Smooth muscle cell (in vitro differentiated cells): ENCODE measurements at regions not wholly inside any gene's neighbourhood (a gene's known extent, or its start where the extent isn't known, plus 50 kb on each side); places are given as distances from the start of the nearest gene placed in this dataset.

Experiments used
- DNase-seq: peaks from one replicate; lab custom pipeline; 2025; ENCODE audit not compliant: unreplicated experiment; lab: John Stamatoyannopoulos, UW
- H2AFZ ChIP-seq: fragments of 200-600 bp; sonication (generic); 2 replicates; pipeline ENCODE4 v1.6.0; 2016; ENCODE audit warnings: antibody characterized with exemption, low read depth, mild to moderate bottlenecking
- H3F3A ChIP-seq: fragments of 200-600 bp; sonication (generic); 2 replicates; pipeline ENCODE4 v1.6.0; 2017; ENCODE audit warnings: antibody characterized with exemption, low read depth
- H3K27ac ChIP-seq: fragments of 200-600 bp; sonication (generic); 2 replicates; pipeline ENCODE4 v1.5.1; 2016; ENCODE audit warnings: low read depth, mild to moderate bottlenecking
- H3K27me3 ChIP-seq: fragments of 200-600 bp; sonication (generic); 2 replicates; pipeline ENCODE4 v1.6.1; 2016; ENCODE audit warnings: low read depth, mild to moderate bottlenecking
- H3K36me3 ChIP-seq: fragments of 200-600 bp; sonication (generic); 2 replicates; pipeline ENCODE4 v1.5.1; 2016; ENCODE audit warnings: low read depth
- H3K4me1 ChIP-seq: fragments of 200-600 bp; sonication (generic); 2 replicates; pipeline ENCODE4 v1.5.1; 2016; ENCODE audit warnings: low read depth
- H3K4me2 ChIP-seq: fragments of 200-600 bp; sonication (generic); 2 replicates; pipeline ENCODE4 v1.6.0; 2016; ENCODE audit warnings: mild to moderate bottlenecking
- H3K4me3 ChIP-seq: fragments of 200-600 bp; sonication (generic); 2 replicates; pipeline ENCODE4 v1.5.1; 2016; ENCODE audit warnings: mild to moderate bottlenecking
- H3K79me2 ChIP-seq: fragments of 200-600 bp; sonication (generic); 2 replicates; pipeline ENCODE4 v1.6.0; 2016; ENCODE audit warnings: low read depth, mild to moderate bottlenecking
- H3K9ac ChIP-seq: fragments of 200-600 bp; sonication (generic); 2 replicates; pipeline ENCODE4 v1.6.0; 2016; ENCODE audit warnings: low read depth
- H3K9me3 ChIP-seq: fragments of 200-600 bp; sonication (generic); replicated peaks from 2 replicates; pipeline ENCODE4 v1.5.1; 2016; ENCODE audit warnings: low read depth
- H4K20me1 ChIP-seq: fragments of 200-600 bp; sonication (generic); 2 replicates; pipeline ENCODE4 v1.6.0; 2016; ENCODE audit warnings: low read depth
- CTCF ChIP-seq: fragments of 200-600 bp; sonication (generic); IDR thresholded peaks from 2 replicates; pipeline ENCODE4 v1.5.1; 2017; ENCODE audit warnings: borderline replicate concordance, mild to moderate bottlenecking, antibody characterized with exemption; ENCODE audit not compliant: insufficient read depth, poor library complexity, severe bottlenecking
- WGBS: methylation state at CpG from one replicate; pipeline ENCODE4 v1.1.7; 2016; ENCODE audit warnings: low lambda C conversion rate; 5-methylcytosine and 5-hydroxymethylcytosine counted together

- no peak overlapping the region for H3K27ac ChIP-seq
- H3K4me3 ChIP-seq, result no peak overlapping the region
- no peaks in the 10 kb centered on the region for H3K4me1 ChIP-seq
- H3K9ac ChIP-seq, result no peak overlapping the region
- no peaks in the 10 kb centered on the region for H3F3A ChIP-seq
- no peak for DNase-seq
- no peak for TF ChIP-seq CTCF
- no peaks in the 10 kb centered on the region for H3K79me2 ChIP-seq
- H2AFZ ChIP-seq, result no peak overlapping the region
- no peaks in the 10 kb centered on the region for H3K36me3 ChIP-seq
- H3K4me2 ChIP-seq, result no peak overlapping the region
- H4K20me1 ChIP-seq, result no peaks in the 10 kb centered on the region
- 94% methylated on average over 3 of the region's 3 CpGs for WGBS
- H3K9me3 ChIP-seq, result no peaks in the 10 kb centered on the region
- no peaks in the 10 kb centered on the region for H3K27me3 ChIP-seq
Measured at GRCh38 chr3:116905334-116905733, 195.8 kb downstream of the TUSC7 start.

- 87% methylated on average over 2 of the region's 2 CpGs for whole genome bisulfite sequencing
Measured at GRCh38 chr3:116905794-116906193, 196.2 kb downstream of the TUSC7 start.

GRCh38 chr3:116912116-116912515 is 202.5 kb downstream of the TUSC7 start:
- H3K36me3 ChIP-seq, result no peaks in the 10 kb centered on the region
- H3K27me3 ChIP-seq, result no peaks in the 10 kb centered on the region
- no peak overlapping the region for H3K27ac ChIP-seq
- no peaks in the 10 kb centered on the region for H3K79me2 ChIP-seq
- no peaks in the 10 kb centered on the region for H3K9me3 ChIP-seq
- 97% methylated on average over 1 of the region's 1 CpG for WGBS
- no peak overlapping the region for H2AFZ ChIP-seq
- H3F3A ChIP-seq, result no peaks in the 10 kb centered on the region
- no peak overlapping the region for H3K9ac ChIP-seq
- no peaks in the 10 kb centered on the region for H4K20me1 ChIP-seq
- no peak overlapping the region for H3K4me2 ChIP-seq
- DNase-seq, result no peak
- no peak for TF ChIP-seq CTCF
- no peak overlapping the region for H3K4me3 ChIP-seq
- H3K4me1 ChIP-seq, result no peaks in the 10 kb centered on the region

More at GRCh38 chr3:116905794-116906193, 196.2 kb downstream of the TUSC7 start:
- no peak overlapping the region for H3K4me2 ChIP-seq
- H3F3A ChIP-seq, result no peaks in the 10 kb centered on the region
- H3K9ac ChIP-seq, result no peak overlapping the region
- TF ChIP-seq CTCF, result no peak
- no peak overlapping the region for H2AFZ ChIP-seq
- H3K79me2 ChIP-seq, result no peaks in the 10 kb centered on the region
- H3K27me3 ChIP-seq, result no peaks in the 10 kb centered on the region
- H3K4me3 ChIP-seq, result no peak overlapping the region
- no peaks in the 10 kb centered on the region for H3K9me3 ChIP-seq
- no peaks in the 10 kb centered on the region for H3K36me3 ChIP-seq
- DNase-seq, result no peak
- H3K4me1 ChIP-seq, result no peaks in the 10 kb centered on the region
- no peak overlapping the region for H3K27ac ChIP-seq
- H4K20me1 ChIP-seq, result no peaks in the 10 kb centered on the region

GRCh38 chr3:116914004-116914403 is 204.4 kb downstream of the TUSC7 start:
- no peaks in the 10 kb centered on the region for H3K36me3 ChIP-seq
- H3K79me2 ChIP-seq, result no peaks in the 10 kb centered on the region
- TF ChIP-seq CTCF, result no peak
- H3F3A ChIP-seq, result no peaks in the 10 kb centered on the region
- H4K20me1 ChIP-seq, result no peaks in the 10 kb centered on the region
- H3K4me2 ChIP-seq, result no peak overlapping the region
- DNase-seq, result no peak
- no peaks in the 10 kb centered on the region for H3K9me3 ChIP-seq
- no peak overlapping the region for H3K27ac ChIP-seq
- no peak overlapping the region for H3K4me3 ChIP-seq
- H2AFZ ChIP-seq, result no peak overlapping the region
- WGBS, result 45% methylated on average over 2 of the region's 2 CpGs
- H3K27me3 ChIP-seq, result no peaks in the 10 kb centered on the region
- H3K9ac ChIP-seq, result no peak overlapping the region
- no peaks in the 10 kb centered on the region for H3K4me1 ChIP-seq
